Stimulated activated CD8-positive, alpha-beta memory T cell treated with anti-CD3 and anti-CD28 coated beads, Interleukin-15, amount 100 ng/mL, for 4 hours (primary cell): ENCODE measurements at regions not wholly inside any gene's neighbourhood (a gene's known extent, or its start where the extent isn't known, plus 50 kb on each side); places are given as distances from the start of the nearest gene placed in this dataset.
"Not testable (repeated sequence)": the region's sequence is repeated elsewhere in the genome, so short reads cannot be mapped to it uniquely, and the experiment has no call there.

Experiments
- DNase-seq, 2 donors: peaks; one replicate each; pipeline ENCODE4 v3.0.0-alpha.2; 2020; ENCODE audit warnings: low read depth in 2 of 2

DNA sequence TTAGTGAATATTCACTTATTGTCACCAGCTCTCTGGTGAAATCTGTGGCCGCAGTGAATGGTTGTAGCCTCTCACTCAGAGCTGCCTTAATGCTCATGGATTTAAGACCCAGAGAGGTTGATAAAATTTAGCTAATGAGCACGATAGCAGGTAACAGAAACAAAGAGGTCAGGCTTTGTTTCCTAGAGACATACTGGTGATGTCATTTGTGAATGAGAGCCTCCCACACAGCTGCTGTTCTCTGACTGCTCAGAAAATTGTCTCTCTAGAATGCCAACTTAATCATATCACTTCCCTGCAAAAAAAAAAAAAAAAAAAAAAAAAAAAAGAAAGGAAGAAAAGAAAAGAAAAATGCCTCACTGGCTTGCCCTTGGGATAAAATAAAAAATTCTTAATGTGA, 411.7 kb upstream of the MYT1L start:
- no peak for DNase-seq

DNA sequence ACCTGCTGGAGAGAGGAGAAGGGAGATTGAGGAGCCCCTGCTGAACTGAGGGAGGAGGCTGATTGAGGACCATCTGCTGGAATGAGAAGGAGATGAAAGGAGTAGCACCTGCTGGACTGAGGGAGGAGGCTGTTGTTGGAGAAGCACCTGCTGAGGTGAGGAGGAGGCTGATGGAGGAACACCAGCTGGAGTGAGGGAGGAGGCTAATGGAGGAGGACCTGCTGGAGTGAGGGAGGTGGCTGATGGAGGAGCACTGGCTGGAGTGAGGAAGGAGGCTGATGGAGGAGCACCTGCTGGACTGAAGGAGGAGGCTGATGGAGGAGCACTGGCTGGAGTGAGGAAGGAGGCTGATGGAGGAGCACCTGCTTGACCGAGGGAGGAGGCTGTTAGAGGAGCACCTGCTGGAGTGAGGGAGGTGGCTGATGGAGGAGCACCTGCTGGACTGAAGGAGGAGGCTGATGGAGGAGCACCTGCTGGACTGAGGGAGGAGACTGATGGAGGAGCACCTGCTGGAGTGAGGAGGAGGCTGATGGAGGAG, 409.2 kb upstream of the MYT1L start:
- no peak for DNase-seq

DNA sequence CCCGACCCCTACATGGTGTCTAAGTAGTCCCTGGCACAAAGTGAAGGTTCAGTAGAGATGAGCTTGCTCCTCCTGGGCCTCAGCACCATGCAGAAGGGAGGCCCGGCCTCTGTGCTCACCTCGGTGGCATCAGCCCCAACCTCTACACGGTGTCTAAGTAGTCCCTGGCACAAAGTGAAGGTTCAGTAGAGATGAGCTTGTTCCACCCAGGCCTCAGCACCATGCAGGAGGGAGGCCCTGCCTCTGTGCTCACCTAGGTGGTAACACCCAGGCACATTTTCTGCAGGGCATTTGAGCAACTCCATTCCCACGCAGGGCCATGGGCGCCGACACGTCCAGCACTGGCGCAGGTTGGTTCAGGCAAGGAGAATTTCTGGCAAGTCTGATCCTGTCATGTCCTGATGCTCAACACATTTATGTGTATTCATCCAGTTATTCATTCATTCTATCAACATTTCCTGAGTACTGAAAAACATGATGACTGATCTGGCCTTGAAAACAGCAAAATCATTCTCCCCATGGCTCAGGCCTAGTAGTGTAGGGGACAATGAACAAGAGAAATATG, 408.2 kb upstream of the MYT1L start:
- no peak for DNase-seq

DNA sequence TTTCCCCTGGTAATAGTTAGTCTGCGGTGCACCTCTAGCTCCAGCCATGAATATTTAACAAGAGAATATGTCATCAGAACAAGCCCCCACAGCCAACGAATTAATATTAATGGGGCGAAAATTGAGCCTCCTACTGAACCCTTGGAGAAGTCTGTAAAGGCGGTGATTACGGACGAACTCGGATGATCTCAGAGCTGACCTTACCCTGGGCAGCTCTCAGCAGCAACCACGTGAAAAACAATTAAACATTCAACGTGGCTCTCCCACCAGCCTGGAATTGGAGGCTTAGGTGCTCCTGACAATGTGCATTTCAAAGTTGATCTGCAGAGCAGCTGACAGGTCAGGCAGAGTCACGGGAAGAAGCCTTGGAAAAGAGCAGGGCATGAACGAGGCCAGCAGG, 407.6 kb upstream of the MYT1L start:
- DNase-seq, result no peak

DNA sequence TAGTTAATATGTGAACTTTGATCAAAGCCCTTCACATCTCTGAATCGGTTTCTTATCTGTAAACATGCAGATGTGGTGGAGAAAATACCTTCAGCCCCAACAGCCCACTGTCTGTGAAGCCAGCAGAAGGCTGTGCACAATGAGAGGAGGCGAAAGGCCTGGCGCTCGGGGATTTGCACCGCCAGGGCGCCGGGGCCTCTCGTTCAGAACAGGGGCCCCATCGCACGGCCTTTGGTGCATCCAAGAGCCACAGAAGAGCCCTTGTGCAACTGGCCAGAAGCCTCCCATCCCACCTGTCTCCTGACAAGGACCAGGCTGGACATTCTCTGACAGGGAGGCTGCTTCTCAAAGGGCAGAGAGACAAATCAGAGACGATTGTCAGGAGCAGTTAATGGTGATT, 407.2 kb upstream of the MYT1L start:
- DNase-seq, result no peak

DNA sequence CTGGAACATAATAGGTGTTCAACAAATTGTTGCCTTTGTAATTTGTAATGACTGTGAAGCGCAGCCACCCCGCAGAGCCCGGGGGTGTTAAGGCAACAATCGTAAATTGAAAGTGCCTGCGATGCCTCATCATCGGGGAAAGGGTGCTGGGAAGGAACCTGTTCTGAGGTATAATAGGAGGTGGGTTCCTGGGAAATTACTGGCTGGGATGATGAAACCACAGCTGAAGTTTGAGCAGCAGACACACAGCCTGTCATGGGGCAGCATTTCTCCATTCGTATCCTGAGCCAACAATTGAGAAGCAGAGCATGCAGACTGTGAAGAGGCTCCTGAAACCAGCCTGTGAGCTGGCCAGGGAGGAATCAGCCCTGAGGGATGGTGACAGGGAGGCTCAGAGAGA, 404.0 kb upstream of the MYT1L start:
- no peak for DNase-seq

DNA sequence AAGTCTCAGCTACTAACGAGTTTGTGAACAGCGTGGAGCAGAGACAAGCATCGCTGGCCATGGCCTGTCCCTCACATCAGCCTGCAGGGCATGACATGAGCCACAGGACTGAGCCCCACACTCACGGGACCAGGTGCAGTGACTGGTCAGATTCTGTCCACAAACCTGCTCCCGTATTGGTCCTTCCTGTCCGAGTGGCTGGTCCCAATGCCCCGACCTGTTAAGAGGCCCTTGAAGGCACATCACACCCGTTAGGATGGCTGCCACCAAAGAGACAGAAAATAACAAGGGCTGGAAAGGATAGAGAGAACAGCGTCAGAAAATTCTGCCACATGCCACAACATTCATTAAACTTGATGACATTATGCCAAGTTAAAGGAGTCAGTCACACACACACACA, 403.2 kb upstream of the MYT1L start:
- DNase-seq, result no peak

DNA sequence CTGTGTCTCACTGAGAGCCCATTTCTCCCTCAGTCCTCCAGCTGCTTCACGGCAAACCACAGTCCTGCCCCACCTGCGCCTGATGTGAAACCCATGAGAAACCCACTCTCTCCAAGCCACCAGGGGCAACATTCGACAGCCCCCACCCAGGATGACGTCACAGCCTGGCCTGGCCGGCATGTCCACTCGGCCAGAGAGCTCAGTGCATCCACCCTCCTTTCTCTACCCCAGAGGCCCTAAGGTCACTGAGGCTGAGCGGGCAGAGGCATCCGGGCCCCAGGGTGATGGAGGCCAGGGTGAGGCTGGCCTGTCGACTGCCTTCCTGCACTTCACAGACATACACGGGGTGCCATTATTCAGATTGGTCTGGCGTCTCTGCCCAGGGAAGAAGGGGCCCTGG, 402.7 kb upstream of the MYT1L start:
- no peak for DNase-seq

DNA sequence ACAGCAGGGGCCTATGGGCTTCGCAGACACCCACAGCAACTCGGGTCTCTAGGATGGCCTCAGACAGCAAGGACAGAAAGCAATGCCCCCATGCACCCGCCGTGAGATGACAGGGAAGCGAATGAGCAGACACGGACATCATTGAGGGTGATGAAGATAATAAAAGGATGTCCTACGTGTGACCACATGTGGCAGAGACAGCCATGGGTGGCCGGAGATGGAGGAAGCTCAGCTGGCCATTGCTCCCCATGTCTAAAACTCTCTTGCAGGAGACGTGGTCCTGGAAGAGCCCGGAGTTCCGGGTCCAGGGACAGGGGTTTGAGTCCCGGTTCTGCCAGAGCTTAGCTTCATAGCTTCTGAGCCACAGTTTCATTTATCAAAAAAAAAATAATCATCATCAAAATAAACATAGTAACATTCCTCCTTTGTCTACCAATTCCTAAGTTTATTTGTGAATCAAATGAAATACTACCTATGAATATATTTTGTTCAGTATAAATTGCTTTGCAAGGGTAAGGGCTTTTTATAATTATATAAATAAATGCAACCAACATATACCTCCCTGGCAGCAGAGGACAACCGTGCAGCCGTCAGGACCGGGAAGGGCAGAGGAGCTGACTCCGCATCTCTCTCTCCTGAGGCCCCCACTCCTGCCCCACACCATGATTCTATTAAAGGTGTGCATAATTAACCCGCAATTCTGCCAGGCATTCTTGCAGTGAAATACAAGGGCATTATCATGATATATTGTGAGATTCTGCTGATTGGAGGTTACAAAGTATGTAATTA, 401.4 kb upstream of the MYT1L start:
- no peak for DNase-seq

DNA sequence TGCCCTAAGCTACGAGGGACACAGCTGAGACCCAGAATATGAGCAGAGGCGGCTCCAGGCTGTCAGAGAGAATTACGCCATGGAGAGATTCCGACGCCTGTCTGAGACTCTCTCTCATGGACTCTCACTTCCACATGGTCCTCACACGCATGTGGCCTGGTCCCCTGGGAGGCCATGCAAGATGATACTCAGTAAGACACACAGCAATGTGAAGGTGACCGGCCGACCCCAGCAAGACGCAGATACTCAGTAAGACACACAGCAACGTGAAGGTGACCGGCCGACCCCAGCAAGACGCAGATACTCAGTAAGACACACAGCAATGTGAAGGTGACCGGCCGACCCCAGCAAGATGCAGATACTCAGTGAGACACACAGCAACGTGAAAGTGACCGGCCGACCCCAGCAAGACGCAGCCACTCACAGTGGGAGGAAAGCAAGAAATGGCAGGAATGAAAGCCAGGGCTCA, 400.8 kb upstream of the MYT1L start:
- no peak for DNase-seq

DNA sequence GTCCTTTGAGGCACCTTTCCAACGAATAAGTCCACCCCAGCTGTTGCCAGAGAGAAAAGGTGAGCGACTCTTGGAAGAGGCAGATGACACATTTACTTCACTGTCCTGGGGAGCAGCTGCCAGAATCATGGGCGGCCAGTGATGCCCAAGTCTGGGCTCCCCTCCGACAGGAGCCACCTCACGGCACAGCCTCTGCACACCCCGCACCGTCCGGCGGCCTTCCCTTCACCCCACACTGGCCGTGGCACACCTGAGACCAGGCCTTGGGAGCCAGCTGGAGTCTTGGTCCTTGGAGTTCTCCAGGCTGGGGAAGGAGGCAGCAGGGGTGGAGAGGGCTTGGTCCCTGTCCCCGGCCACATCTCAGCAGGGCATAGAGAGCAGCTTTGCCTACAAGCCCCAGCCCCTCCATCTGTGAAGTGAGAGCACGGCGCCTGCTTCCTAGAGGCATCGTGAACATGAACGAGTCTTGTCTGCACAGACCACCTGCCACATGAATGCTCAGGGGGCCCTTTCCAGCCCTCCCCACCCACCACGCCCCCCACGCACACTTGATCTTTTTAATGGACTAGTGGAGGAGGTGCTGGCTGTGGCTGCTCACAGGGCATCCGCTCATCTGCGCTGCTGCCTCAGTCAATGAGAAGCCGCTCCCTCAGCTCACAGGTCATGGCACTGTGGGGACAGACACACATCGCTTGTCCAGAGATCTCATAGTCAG, 400.2 kb upstream of the MYT1L start:
- no peak for DNase-seq

DNA sequence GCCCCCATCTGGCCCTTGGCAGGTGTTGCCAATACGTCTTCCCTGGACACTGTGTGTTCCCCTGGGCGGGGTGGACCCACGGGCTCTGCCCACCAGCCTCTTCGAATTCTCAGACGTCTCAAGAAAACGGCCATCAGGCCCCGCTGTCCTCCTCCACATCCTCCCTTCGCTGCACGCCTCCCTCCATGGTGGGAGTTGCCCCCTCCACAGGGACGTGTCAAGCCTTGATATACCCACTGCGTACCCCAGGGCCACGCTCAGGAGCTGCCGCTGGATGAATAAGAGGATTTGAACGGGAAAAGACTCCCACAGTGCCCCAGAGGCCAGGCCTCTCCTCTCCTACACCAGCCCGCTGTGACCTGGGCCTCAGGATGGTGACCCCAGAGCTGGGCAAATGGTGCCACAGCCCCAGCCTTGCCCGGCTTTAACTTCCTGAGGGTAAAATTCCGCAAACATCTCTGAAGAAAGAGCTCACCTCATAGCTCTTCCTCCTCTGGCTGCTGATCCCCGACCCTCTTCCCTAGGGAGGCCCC, 399.3 kb upstream of the MYT1L start:
- DNase-seq, result no peak

DNA sequence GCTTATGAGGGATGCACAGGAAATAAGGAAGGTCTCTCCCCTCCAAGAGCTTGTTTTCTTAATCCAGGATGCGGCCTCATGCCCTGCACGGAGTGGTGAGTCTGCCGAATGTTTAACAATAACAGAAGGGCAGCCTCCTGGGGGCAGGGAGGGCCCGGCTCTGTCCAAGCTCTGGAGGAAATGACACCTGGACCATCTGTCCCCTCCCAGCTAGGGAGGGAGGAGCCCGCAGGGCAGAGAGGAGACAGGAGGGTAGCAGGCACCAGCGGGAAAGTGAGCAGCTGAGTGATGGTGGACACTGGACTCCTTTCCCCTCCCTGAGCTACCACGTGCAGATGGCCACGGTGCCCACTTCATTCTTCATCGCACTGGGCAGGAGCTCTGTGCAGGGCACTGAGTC, 398.2 kb upstream of the MYT1L start:
- DNase-seq, result no peak

DNA sequence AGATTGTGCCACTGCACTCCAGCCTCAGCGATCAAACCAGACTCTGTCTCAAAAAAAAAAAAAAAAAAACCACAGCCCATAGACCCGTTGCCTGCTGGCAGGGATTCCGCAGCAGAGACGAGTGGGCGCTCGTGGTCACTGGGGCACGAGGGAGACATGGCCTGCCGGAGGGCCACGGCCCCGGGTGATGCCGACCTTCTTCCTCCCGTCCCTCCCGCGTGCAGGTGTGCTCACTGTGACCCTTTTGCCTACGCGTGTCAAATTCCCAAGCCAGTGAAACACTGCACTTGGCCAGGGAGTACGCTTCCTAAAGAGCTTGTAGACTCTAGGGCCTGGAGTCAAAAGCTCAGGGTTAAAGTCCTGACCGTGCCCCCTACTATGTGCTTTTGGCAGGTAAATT, 397.6 kb upstream of the MYT1L start:
- no peak for DNase-seq

DNA sequence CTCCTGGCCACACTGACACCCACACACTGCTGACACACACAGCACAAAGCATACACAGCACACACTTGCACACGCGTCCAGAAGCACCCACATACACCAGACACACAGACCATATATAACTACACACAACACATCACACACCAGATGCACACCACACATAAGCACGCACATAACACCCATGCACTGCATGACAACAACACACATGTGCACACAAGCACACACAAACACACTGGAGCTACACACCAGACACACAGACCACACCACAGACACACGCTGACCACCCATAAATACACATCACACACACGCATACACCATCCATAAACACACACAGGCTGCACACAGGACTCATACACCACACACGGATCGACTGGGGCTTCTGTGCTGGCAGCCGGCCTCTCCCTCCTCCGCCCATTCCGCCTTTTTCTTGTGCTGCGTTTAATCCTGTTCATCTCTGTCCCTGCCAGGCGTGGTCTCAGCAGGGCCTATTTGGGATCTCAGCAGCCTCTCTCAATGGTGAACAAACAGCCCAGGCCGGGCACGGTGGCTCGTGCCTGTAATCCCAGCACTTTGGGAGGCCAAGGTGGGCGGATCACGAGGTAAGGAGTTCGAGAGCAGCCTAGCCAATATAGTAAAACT, 396.9 kb upstream of the MYT1L start:
- no peak for DNase-seq

DNA sequence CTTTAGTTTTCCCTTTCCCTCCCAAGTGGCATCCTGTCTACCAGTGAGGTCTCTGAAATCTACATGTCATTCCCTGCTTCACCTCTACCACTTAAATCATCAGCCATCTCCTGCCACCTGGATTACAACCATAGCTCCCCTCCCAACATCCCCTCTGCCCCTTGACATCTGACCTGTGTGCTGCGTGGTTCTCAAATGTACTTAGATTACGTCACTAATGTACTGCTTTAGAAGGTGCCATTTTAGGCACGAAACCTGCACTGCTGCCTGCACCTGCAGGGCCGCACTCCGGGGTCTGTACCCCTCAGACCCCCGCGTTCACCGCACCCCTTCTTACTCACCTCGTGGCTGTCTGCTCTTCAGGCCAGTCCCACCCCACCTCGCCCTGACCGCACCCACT, 395.1 kb upstream of the MYT1L start:
- DNase-seq, result no peak

DNA sequence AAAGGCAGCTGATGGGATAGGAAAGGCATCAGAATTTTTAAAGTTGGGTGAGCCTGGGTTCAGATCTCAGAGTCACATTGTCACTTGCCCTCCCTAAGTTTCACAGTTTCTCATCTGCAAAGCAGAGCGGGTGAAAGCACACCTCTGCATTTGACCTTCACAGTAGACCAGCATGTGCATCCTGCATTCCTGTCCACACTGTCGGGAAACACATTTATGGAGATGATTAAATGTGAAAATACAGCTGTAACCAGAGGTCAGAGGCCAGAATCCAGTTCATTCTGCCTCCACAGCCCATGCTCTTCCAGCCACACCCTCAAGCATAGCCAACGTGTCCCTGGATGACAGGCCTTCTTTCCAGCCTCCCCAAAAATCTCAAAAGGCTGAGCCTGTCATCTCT, 392.0 kb upstream of the MYT1L start:
- DNase-seq, result no peak

DNA sequence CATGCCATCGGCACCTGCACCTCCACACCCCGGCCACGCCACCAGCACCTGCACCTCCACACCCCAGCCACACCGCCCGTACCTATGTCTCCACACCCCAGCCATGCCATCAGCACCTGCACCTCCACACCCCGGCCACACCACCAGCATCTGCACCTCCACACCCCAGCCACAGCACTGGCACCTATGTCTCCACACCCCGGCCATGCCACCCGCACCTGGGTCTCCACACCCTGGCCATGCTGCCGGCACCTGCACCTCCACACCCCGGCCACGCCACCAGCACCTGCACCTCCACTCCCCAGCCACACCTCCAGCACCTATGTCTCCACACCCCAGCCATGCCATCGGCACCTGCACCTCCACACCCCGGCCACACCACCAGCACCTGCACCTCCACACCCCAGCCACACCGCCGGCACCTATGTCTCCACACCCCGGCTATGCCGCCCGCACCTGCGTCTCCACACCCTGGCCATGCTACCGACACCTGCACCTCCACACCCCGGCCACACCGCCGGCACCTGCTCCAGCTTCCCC, 390.3 kb upstream of the MYT1L start:
- DNase-seq, result no peak

DNA sequence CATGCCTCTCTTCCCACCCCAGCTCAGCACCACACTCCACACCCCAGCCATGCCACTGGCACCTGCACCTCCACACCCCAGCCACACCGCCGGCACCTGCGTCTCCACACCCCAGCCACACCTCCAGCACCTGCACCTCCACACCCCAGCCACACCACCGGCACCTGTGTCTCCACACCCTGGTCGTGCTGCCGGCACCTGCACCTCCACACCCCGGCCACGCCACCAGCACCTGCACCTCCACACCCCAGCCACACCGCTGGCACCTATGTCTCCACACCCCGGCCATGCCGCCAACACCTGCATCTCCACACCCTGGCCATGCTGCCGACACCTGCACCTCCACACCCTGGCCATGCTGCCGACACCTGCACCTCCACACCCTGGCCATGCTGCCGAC, 389.7 kb upstream of the MYT1L start:
- DNase-seq, result not testable (repeated sequence)

DNA sequence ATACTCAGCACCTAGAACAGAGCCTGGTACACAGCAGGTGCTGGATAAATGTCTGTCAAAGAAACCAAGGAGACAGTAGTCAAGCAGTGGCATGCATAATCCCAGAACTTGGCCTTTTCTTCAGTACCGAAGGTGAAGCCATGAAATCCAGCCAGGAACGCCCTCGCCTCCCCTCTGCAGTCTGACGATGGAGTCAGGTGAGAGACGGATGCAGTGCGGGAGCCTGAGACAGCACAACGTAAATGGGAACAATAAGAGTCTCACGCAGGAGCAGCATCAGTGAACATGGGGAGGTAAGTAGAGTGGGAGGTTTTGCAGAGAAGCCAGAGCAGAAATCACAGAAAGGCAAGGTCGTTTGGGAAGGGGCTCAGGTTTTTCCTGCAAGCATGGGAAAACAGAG, 389.3 kb upstream of the MYT1L start:
- no peak for DNase-seq

DNA sequence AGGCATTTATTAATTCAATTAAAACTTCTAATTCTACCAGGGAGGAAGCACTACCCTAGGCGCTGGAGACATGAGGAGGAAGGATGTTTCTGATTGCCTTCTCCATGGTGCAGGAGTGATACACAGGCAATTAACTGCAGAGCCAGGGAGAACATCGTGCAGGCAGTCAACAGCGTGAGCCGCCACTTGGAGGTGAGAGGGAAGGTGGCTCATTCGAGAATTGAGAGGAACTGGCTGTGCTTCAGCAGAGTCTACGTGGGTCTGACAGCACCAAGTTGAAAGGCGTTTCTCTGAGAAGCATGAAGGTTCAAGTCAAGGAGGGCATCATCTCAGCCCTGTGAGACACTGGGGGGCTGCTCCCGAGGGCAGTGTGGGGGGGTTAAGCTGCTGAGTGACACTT, 388.7 kb upstream of the MYT1L start:
- DNase-seq, result no peak

DNA sequence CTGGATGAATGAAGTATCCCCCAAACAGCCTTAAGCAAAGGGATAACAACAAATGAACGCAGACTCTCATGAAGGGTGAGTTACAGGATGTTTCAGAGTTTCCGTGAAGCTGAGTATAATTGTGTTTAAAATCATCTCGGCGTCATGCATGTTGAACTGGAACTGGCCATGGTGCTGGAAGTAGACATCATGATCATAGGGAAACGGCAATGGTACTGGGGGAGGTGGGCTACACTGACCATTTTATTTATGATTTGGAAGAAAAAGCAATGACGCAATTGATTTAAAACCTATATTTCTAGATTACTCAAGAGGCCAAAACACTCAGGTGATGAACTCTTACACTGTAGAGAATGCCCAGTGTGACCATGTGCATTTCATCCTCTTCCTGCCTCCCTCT, 387.9 kb upstream of the MYT1L start:
- DNase-seq, result no peak
